B cell (primary cell): ENCODE measurements at regions not wholly inside any gene's neighbourhood (a gene's known extent, or its start where the extent isn't known, plus 50 kb on each side); places are given as distances from the start of the nearest gene placed in this dataset.

ENCODE experiments used
- ATAC-seq: fragments of 200-7000 bp; cut with Tn5 transposase; one replicate; pipeline ENCODE4 v1.10.0; 2021; ENCODE audit warnings: low read depth, mild to moderate bottlenecking, moderate number of reproducible peaks, moderate library complexity
- CTCF ChIA-PET: fragments of 350-600 bp; sonication (Branson Sonifier 250); formaldehyde crosslinking; loops from one replicate; lab custom pipeline; 2021; ENCODE audit warnings: antibody characterized with exemption, inconsistent platforms; lab: Charles Lee
- POLR2A ChIA-PET: fragments of 350-600 bp; sonication (Branson Sonifier 250); formaldehyde crosslinking; loops from one replicate; lab custom pipeline; 2021; ENCODE audit warnings: antibody characterized with exemption; lab: Charles Lee
- DNase-seq: peaks from one replicate; pipeline ENCODE4 v3.0.0; 2013
- H2AFZ ChIP-seq: 2 replicates; pipeline ENCODE4 v1.6.1; 2012; ENCODE audit warnings: mild to moderate bottlenecking, low read depth, low read length; ENCODE audit not compliant: insufficient read depth, poor library complexity, severe bottlenecking
- H3K27ac ChIP-seq, 2 donors: 1 replicate in 1 of 2; 2 replicates in 1 of 2; pipeline ENCODE4 v1.5.1; 2012 to 2013; ENCODE audit warnings: low read length in 2 of 2, mild to moderate bottlenecking in 2 of 2, moderate library complexity in 1 of 2
- H3K27me3 ChIP-seq, 4 experiments: fragments of 200-600 bp in 1 of 4; sonication (generic) in 1 of 4; replicated peaks in 1 of 4; 1 replicate in 2 of 4; 2 replicates in 2 of 4; pipeline versions ENCODE4 v1.6.1 to v1.7.0; 2013 to 2016; ENCODE audit warnings: low read length in 3 of 4, mild to moderate bottlenecking in 2 of 4, mixed read lengths in 1 of 4, moderate library complexity in 1 of 4; ENCODE audit not compliant: insufficient read depth in 4 of 4, control insufficient read depth in 3 of 4; ENCODE audit errors: control extremely low read depth in 1 of 4
- H3K36me3 ChIP-seq, 2 experiments: replicated peaks in 1 of 2; 1 replicate in 1 of 2; 2 replicates in 1 of 2; pipeline versions ENCODE4 v1.6.1 to v1.7.1; 2013; ENCODE audit warnings: low read length in 1 of 2; ENCODE audit not compliant: insufficient read depth in 2 of 2, control insufficient read depth in 1 of 2; ENCODE audit errors: control extremely low read depth in 1 of 2, extremely low read depth in 1 of 2
- H3K4me1 ChIP-seq, 2 donors: fragments of 200-600 bp in 1 of 2; sonication (generic) in 1 of 2; 1 replicate in 1 of 2; 2 replicates in 1 of 2; pipeline versions ENCODE4 v1.5.1 to v1.6.1; 2013 to 2017; ENCODE audit warnings: low read length in 2 of 2; ENCODE audit not compliant: control insufficient read depth in 2 of 2, insufficient read depth in 2 of 2
- H3K4me2 ChIP-seq: replicated peaks from 2 replicates; pipeline ENCODE3; 2012; ENCODE audit warnings: mild to moderate bottlenecking, low read depth, low read length; ENCODE audit not compliant: poor library complexity, severe bottlenecking
- H3K4me3 ChIP-seq, 5 experiments: fragments of 200-600 bp in 1 of 5; sonication (generic) in 1 of 5; 1 replicate in 3 of 5; 2 replicates in 2 of 5; pipeline versions ENCODE4 v1.5.1 to v1.7.0; 2011 to 2016; ENCODE audit warnings: low read length in 4 of 5, mild to moderate bottlenecking in 4 of 5, low read depth in 2 of 5, control low read depth in 1 of 5, moderate library complexity in 1 of 5; ENCODE audit not compliant: insufficient read depth in 1 of 5; ENCODE audit errors: control extremely low read depth in 1 of 5, extremely low read depth in 1 of 5
- H3K79me2 ChIP-seq: fragments of 200-600 bp; sonication (generic); one replicate; pipeline ENCODE4 v1.6.0; 2016; ENCODE audit warnings: low read length; ENCODE audit not compliant: control insufficient read depth, insufficient read depth
- H3K9ac ChIP-seq: fragments of 200-600 bp; sonication (generic); 2 replicates; pipeline ENCODE4 v1.6.1; 2017; ENCODE audit warnings: mild to moderate bottlenecking, low read length, moderate library complexity
- H3K9me3 ChIP-seq, 3 donors: one replicate each; pipeline versions ENCODE4 v1.6.1 to v1.7.1; 2013; ENCODE audit warnings: low read length in 2 of 3; ENCODE audit not compliant: control insufficient read depth in 2 of 3, insufficient read depth in 1 of 3; ENCODE audit errors: control extremely low read depth in 1 of 3
- H4K20me1 ChIP-seq: 2 replicates; pipeline ENCODE4 v1.6.0; 2012; ENCODE audit warnings: mild to moderate bottlenecking, low read length; ENCODE audit not compliant: insufficient read depth, control insufficient read depth, poor library complexity, severe bottlenecking
- H3K27ac Mint-ChIP-seq: one replicate; pipeline ENCODE4 v1.8.0; 2021; ENCODE audit warnings: mixed read lengths
- H3K27me3 Mint-ChIP-seq: one replicate; pipeline ENCODE4 v1.8.0; 2021; ENCODE audit warnings: mixed read lengths
- H3K4me1 Mint-ChIP-seq: one replicate; pipeline ENCODE4 v1.8.0; 2021; ENCODE audit warnings: mixed read lengths
- H3K4me3 Mint-ChIP-seq: one replicate; pipeline ENCODE4 v1.8.0; 2021; ENCODE audit warnings: mixed read lengths
- H3K9me3 Mint-ChIP-seq: one replicate; pipeline ENCODE4 v1.8.0; 2022; ENCODE audit warnings: mixed read lengths; ENCODE audit not compliant: insufficient read depth
- EZH2 ChIP-seq: IDR thresholded peaks from 2 replicates; pipeline ENCODE4 v1.6.1; 2012; ENCODE audit warnings: borderline replicate concordance, low read depth, mild to moderate bottlenecking, moderate library complexity, low read length; ENCODE audit not compliant: insufficient read depth, poor library complexity, severe bottlenecking
- WGBS: methylation state at CpG from one replicate; pipeline ENCODE4 v1.1.5; 2013; ENCODE audit warnings: missing lambda C conversion rate; ENCODE audit not compliant: insufficient coverage; 5-methylcytosine and 5-hydroxymethylcytosine counted together
- intact Hi-C: fragments of 100-400 bp; cut with micrococcal nuclease; formaldehyde crosslinking; loops from one replicate; pipeline ENCODE4 v1.10.0; 2022
- TF ChIP-seq, protein P1 (sequence below): fragments of 200-600 bp; IDR thresholded peaks from one replicate; pipeline ENCODE4 v1.8.0; 2022; ENCODE audit warnings: antibody characterized with exemption, mild to moderate bottlenecking

- no peak for ATAC-seq
Measured at GRCh38 chr2:52343706-52344266, 1311.9 kb upstream of the NRXN1 start.

GRCh38 chr2:52343010-52343409, 1311.1 kb upstream of the NRXN1 start:
- intact Hi-C loops, result no loop called here
- Mint-ChIP-seq H3K4me1 (no peaks in the 10 kb centered on the region), H3K4me3 (no peak overlapping the region), H3K9me3 (no peaks in the 10 kb centered on the region), H3K27ac (no peak overlapping the region), H3K27me3 (no peaks in the 10 kb centered on the region)
- H3K9me3 ChIP-seq, result peaks cover 0 to 1% (median 0%) of the 10 kb centered on the region in 3 donors
- CTCF ChIA-PET, result no interaction called here
- no peak overlapping the region for H3K4me3 ChIP-seq
- H4K20me1 ChIP-seq, result no peaks in the 10 kb centered on the region
- no peaks in the 10 kb centered on the region for H3K27me3 ChIP-seq
- POLR2A ChIA-PET, result no interaction called here
- H3K4me1 ChIP-seq, result no peaks in the 10 kb centered on the region
- no peak for DNase-seq
- H3K79me2 ChIP-seq, result no peaks in the 10 kb centered on the region
- H3K9ac ChIP-seq, result no peak overlapping the region
- H3K4me2 ChIP-seq, result no peak overlapping the region
- H3K27ac ChIP-seq, result no peak overlapping the region
- TF ChIP-seq, protein P1, sequence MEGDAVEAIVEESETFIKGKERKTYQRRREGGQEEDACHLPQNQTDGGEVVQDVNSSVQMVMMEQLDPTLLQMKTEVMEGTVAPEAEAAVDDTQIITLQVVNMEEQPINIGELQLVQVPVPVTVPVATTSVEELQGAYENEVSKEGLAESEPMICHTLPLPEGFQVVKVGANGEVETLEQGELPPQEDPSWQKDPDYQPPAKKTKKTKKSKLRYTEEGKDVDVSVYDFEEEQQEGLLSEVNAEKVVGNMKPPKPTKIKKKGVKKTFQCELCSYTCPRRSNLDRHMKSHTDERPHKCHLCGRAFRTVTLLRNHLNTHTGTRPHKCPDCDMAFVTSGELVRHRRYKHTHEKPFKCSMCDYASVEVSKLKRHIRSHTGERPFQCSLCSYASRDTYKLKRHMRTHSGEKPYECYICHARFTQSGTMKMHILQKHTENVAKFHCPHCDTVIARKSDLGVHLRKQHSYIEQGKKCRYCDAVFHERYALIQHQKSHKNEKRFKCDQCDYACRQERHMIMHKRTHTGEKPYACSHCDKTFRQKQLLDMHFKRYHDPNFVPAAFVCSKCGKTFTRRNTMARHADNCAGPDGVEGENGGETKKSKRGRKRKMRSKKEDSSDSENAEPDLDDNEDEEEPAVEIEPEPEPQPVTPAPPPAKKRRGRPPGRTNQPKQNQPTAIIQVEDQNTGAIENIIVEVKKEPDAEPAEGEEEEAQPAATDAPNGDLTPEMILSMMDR, result no peak
- TF ChIP-seq EZH2, result no peak
- WGBS, result no CpG with 5 or more reads among the region's 1 CpG
- ATAC-seq, result no peak
- H3K36me3 ChIP-seq, result no peaks in the 10 kb centered on the region
- H2AFZ ChIP-seq, result no peak overlapping the region

More at GRCh38 chr2:52343706-52344266, 1311.9 kb upstream of the NRXN1 start:
- Histone ChIP-seq H2AFZ (no peak overlapping the region), H3K27ac (no peak overlapping the region), H3K79me2 (no peaks in the 10 kb centered on the region), H3K36me3 (no peaks in the 10 kb centered on the region), H3K9me3 (peaks cover 0 to 1% (median 0%) of the 10 kb centered on the region in 3 donors), H3K27me3 (no peaks in the 10 kb centered on the region), H3K4me3 (no peak overlapping the region), H4K20me1 (no peaks in the 10 kb centered on the region), H3K4me1 (no peaks in the 10 kb centered on the region), H3K9ac (no peak overlapping the region), H3K4me2 (no peak overlapping the region)
- no peak overlapping the region for H3K27ac Mint-ChIP-seq
- 80% methylated on average over 1 of the region's 2 CpGs for WGBS
- no peak for DNase-seq
- H3K4me3 Mint-ChIP-seq, result no peak overlapping the region
- H3K27me3 Mint-ChIP-seq, result no peaks in the 10 kb centered on the region
- CTCF ChIA-PET, result no interaction called here
- POLR2A ChIA-PET, result no interaction called here
- intact Hi-C loops, result no loop called here
- TF ChIP-seq, protein P1, result no peak
- no peak for TF ChIP-seq EZH2
- no peaks in the 10 kb centered on the region for H3K4me1 Mint-ChIP-seq
- H3K9me3 Mint-ChIP-seq, result no peaks in the 10 kb centered on the region
